GM10266 (cell line): ENCODE measurements at regions not wholly inside any gene's neighbourhood (a gene's known extent, or its start where the extent isn't known, plus 50 kb on each side); places are given as distances from the start of the nearest gene placed in this dataset.

Experiments used
- DNase-seq: peaks from one replicate; pipeline ENCODE4 v3.0.0; 2012; ENCODE audit errors: extremely low spot score
- TF ChIP-seq, protein P1 (sequence below): IDR thresholded peaks from 2 replicates; pipeline ENCODE4 v1.5.1; 2012; ENCODE audit warnings: mild to moderate bottlenecking, low read depth; ENCODE audit not compliant: control insufficient read depth, insufficient read depth; ENCODE audit errors: missing control alignments

DNA sequence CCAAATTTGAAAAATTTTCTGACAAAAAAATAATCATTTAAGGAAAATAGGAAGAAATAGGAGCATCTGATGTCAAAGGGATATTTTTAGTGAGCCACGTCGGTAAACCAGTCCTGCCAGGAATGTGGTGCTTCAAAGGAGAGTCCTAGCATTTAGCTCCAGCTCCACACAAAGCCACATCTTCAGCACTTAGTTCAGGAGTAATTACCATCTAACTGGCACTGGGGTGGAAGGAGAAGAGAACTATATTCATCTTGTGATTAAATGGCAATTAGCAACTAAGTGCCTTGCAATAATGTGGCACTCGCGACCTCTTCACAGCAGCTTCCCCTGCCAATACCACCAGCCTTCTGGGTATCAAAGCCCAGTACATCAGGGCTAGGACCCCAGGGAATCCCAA is 409.1 kb downstream of the SETD4 start:
- DNase-seq, result no peak
- TF ChIP-seq, protein P1, sequence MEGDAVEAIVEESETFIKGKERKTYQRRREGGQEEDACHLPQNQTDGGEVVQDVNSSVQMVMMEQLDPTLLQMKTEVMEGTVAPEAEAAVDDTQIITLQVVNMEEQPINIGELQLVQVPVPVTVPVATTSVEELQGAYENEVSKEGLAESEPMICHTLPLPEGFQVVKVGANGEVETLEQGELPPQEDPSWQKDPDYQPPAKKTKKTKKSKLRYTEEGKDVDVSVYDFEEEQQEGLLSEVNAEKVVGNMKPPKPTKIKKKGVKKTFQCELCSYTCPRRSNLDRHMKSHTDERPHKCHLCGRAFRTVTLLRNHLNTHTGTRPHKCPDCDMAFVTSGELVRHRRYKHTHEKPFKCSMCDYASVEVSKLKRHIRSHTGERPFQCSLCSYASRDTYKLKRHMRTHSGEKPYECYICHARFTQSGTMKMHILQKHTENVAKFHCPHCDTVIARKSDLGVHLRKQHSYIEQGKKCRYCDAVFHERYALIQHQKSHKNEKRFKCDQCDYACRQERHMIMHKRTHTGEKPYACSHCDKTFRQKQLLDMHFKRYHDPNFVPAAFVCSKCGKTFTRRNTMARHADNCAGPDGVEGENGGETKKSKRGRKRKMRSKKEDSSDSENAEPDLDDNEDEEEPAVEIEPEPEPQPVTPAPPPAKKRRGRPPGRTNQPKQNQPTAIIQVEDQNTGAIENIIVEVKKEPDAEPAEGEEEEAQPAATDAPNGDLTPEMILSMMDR, result no peak

DNA sequence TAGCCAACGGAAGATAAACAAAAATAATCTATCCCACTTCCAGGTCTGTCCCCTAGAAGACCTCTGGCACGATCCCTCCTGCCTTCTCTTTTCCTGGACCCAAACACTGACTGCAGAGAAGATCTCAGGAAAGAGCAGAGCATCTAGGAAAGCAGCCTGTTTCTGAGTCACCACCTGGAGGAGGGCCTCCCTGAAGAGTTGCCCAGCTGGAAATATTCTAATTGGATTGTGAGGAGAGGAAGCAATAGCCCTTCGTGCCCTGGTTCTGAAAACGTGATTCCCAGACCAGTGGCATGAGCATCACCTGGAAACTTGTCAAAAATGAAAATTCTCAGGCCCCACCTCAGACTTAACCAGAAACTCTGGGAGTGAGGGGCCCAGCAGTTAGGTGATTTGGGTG is 411.1 kb downstream of the SETD4 start:
- TF ChIP-seq, protein P1, result no peak
- no peak for DNase-seq

DNA sequence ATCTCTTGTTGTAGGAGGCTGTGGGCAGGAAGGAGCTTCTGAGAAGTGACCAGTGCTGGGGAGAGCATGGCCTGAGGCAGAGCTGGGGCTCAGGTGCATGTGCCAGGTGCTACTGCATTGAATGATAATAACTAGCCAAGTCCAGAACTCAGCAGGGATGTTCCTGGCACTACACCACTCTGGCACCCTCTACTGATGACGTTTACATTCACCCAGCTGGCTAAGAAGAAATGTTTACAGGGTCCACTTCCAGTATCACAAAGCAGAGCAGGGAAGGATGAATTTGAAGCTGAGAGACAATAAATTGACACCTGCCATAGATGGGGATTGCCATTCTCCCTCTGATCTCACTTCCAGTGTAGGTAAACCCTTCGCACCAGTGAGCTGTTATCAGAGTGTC is 411.8 kb downstream of the SETD4 start:
- DNase-seq, result no peak
- TF ChIP-seq, protein P1, result no peak

DNA sequence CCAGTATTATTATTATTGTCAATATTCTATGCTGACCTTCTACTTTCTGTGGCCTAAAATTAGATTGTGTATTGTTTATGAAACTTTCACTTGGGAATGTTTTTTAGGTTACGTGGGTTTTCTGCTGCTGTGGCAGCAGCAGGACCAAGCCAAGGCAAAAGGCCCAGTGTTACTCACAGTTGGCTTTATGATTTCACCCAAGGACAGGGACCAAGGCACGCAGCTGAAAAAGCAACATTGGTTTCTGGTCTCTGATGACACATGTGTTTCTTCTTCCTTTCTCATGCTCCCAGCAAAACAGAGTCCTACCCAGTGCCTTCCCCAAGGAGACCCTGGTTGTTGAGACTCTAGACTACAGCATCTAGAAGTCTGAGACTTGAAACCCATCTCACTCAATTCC is 413.7 kb downstream of the SETD4 start:
- no peak for DNase-seq
- TF ChIP-seq, protein P1, result no peak

DNA sequence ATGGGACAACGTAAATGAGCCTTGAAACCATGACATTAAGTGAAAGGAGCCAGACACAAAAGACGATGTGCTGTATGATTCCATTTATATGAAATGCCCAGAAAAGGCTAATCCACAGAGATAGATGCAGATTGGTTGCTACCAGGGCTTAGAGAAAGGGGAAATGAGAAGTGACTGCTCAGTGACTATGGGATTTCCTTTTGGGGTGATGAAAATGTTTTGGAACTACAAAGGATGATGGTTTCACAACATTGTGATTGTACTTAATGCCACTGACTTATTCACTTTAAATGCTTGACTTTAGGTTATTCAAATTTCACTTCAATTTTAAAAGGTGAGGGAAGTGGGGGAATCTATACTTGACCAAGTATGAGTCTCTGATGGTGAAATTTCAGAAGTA is 414.3 kb downstream of the SETD4 start:
- TF ChIP-seq, protein P1, result no peak
- DNase-seq, result no peak

DNA sequence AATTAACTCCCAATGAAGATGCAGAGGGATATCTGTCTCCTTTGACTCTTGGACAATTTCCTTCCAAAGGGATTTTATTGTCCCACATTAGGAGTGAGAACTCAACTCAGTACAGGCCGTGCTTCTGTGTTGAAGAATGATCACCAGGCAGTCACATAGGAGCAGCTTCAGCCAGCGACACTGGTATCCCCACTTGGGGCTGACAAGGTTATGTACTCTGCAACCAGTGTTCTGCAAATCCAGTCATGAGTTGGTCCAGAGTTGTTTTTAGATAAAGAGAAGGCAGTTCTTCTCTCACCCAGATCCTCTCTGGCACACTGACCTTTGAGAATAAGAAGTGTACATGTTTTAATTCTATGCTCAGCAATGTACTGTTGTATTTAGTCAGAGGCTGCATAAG is 415.8 kb downstream of the SETD4 start:
- TF ChIP-seq, protein P1, result no peak
- DNase-seq, result no peak

DNA sequence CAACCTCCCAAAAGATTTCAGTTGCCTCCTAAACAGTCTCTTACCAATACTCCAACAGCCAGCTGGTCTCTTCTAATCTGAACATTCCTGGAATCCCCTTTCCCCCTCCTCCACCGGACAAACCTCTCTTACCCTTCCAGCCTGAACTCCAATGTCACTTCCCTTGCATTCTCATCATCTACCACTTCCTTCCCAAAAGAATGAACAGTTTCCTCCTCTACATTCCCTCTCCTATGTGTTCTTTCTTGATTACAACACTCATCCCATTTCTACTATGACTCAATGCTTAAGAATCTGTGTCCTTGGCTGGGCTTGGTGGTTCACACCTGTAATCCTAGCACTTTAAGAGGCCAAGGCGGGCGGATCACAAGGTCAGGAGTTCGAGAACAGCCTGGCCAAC is 417.1 kb downstream of the SETD4 start:
- TF ChIP-seq, protein P1, result no peak
- DNase-seq, result no peak
